ENCODE measurements at regions not wholly inside any gene's neighbourhood (a gene's known extent, or its start where the extent isn't known, plus 50 kb on each side); places are given as distances from the start of the nearest gene placed in this dataset.

- Histone ChIP-seq H3K9ac (ENCODE audit: low read length) (no peak overlapping the region), H3K9me3 (ENCODE audit: insufficient read depth, low read length) (no peaks in the 10 kb centered on the region), H3K4me2 (ENCODE audit: low read length) (no peak overlapping the region), H3K79me2 (ENCODE audit: low read length) (no peaks in the 10 kb centered on the region), H4K20me1 (ENCODE audit: insufficient read depth, low read length) (no peaks in the 10 kb centered on the region), H2AFZ (ENCODE audit: low read depth, low read length) (no peak overlapping the region), H3K36me3 (replicated peaks; ENCODE audit: low read depth, low read length) (no peaks in the 10 kb centered on the region), H3K27ac (ENCODE audit: low read length) (no peak overlapping the region), H3K4me1 (ENCODE audit: low read length) (no peaks in the 10 kb centered on the region), H3K27me3 (ENCODE audit: low read depth, low read length) (no peaks in the 10 kb centered on the region), H3K4me3 (ENCODE audit: low read length) (no peak overlapping the region)
- TF ChIP-seq EZH2phosphoT487 (IDR thresholded peaks at IDR 0.05; ENCODE audit: low read depth): no peak
- no peak for TF ChIP-seq CTCF (IDR thresholded peaks at IDR 0.05; ENCODE audit: low read depth, low read length)
Observed at GRCh38 chr12:90773491-90773890, 181.5 kb downstream of the CCER1 start.

GRCh38 chr12:90770861-90771260 is 184.1 kb downstream of the CCER1 start:
- Histone ChIP-seq H3K9ac (ENCODE audit: low read length) (no peak overlapping the region), H3K27ac (ENCODE audit: low read length) (no peak overlapping the region), H3K79me2 (ENCODE audit: low read length) (no peaks in the 10 kb centered on the region), H3K4me3 (ENCODE audit: low read length) (no peak overlapping the region), H3K27me3 (ENCODE audit: low read depth, low read length) (no peaks in the 10 kb centered on the region), H3K36me3 (replicated peaks; ENCODE audit: low read depth, low read length) (no peaks in the 10 kb centered on the region), H4K20me1 (ENCODE audit: insufficient read depth, low read length) (no peaks in the 10 kb centered on the region), H3K4me2 (ENCODE audit: low read length) (no peak overlapping the region), H3K9me3 (ENCODE audit: insufficient read depth, low read length) (no peaks in the 10 kb centered on the region), H3K4me1 (ENCODE audit: low read length) (no peaks in the 10 kb centered on the region), H2AFZ (ENCODE audit: low read depth, low read length) (no peak overlapping the region)
- TF ChIP-seq EZH2phosphoT487 (IDR thresholded peaks at IDR 0.05; ENCODE audit: low read depth): no peak

GRCh38 chr12:90757957-90758356 is 197.0 kb downstream of the CCER1 start:
- Histone ChIP-seq H3K27me3 (ENCODE audit: low read depth, low read length) (no peaks in the 10 kb centered on the region), H3K36me3 (replicated peaks; ENCODE audit: low read depth, low read length) (no peaks in the 10 kb centered on the region), H3K4me1 (ENCODE audit: low read length) (no peaks in the 10 kb centered on the region), H3K27ac (ENCODE audit: low read length) (no peak overlapping the region), H2AFZ (ENCODE audit: low read depth, low read length) (no peak overlapping the region), H3K79me2 (ENCODE audit: low read length) (no peaks in the 10 kb centered on the region), H4K20me1 (ENCODE audit: insufficient read depth, low read length) (no peaks in the 10 kb centered on the region), H3K4me2 (ENCODE audit: low read length) (no peak overlapping the region), H3K9me3 (ENCODE audit: insufficient read depth, low read length) (no peaks in the 10 kb centered on the region), H3K4me3 (ENCODE audit: low read length) (no peak overlapping the region), H3K9ac (ENCODE audit: low read length) (no peak overlapping the region)
- TF ChIP-seq EZH2phosphoT487 (IDR thresholded peaks at IDR 0.05; ENCODE audit: low read depth): no peak
- no peak for TF ChIP-seq CTCF (IDR thresholded peaks at IDR 0.05; ENCODE audit: low read depth, low read length)

GRCh38 chr12:90745211-90745610 is 209.8 kb downstream of the CCER1 start:
- H3K9ac ChIP-seq (ENCODE audit: low read length): no peak overlapping the region
- H3K27ac ChIP-seq (ENCODE audit: low read length): no peak overlapping the region
- no peaks in the 10 kb centered on the region for H3K79me2 ChIP-seq (ENCODE audit: low read length)
- no peak overlapping the region for H2AFZ ChIP-seq (ENCODE audit: low read depth, low read length)
- H3K4me1 ChIP-seq (ENCODE audit: low read length): no peaks in the 10 kb centered on the region
- no peaks in the 10 kb centered on the region for H3K36me3 ChIP-seq (replicated peaks; ENCODE audit: low read depth, low read length)
- no peak overlapping the region for H3K4me2 ChIP-seq (ENCODE audit: low read length)
- H3K9me3 ChIP-seq (ENCODE audit: insufficient read depth, low read length): no peaks in the 10 kb centered on the region; the same call in 1 of the 2 replicates
- H4K20me1 ChIP-seq (ENCODE audit: insufficient read depth, low read length): no peaks in the 10 kb centered on the region
- H3K4me3 ChIP-seq (ENCODE audit: low read length): no peak overlapping the region
- no peaks in the 10 kb centered on the region for H3K27me3 ChIP-seq (ENCODE audit: low read depth, low read length)
- TF ChIP-seq EZH2phosphoT487 (IDR thresholded peaks at IDR 0.05; ENCODE audit: low read depth): no peak
- TF ChIP-seq CTCF (IDR thresholded peaks at IDR 0.05; ENCODE audit: low read depth, low read length): no peak

- Histone ChIP-seq H3K4me1 (ENCODE audit: low read length) (no peaks in the 10 kb centered on the region), H3K36me3 (replicated peaks; ENCODE audit: low read depth, low read length) (no peaks in the 10 kb centered on the region), H3K4me3 (ENCODE audit: low read length) (no peak overlapping the region), H3K27ac (ENCODE audit: low read length) (no peak overlapping the region), H3K79me2 (ENCODE audit: low read length) (no peaks in the 10 kb centered on the region), H3K9me3 (ENCODE audit: insufficient read depth, low read length) (no peaks in the 10 kb centered on the region; the same call in 1 of the 2 replicates), H4K20me1 (ENCODE audit: insufficient read depth, low read length) (no peaks in the 10 kb centered on the region), H3K9ac (ENCODE audit: low read length) (no peak overlapping the region), H3K4me2 (ENCODE audit: low read length) (no peak overlapping the region), H2AFZ (ENCODE audit: low read depth, low read length) (no peak overlapping the region), H3K27me3 (ENCODE audit: low read depth, low read length) (no peaks in the 10 kb centered on the region)
- TF ChIP-seq CTCF (IDR thresholded peaks at IDR 0.05; ENCODE audit: low read depth, low read length) (no peak), EZH2phosphoT487 (IDR thresholded peaks at IDR 0.05; ENCODE audit: low read depth) (no peak)
Observed at GRCh38 chr12:90741611-90742010, 213.4 kb downstream of the CCER1 start.
